GM19372 (cell line): ENCODE measurements at regions not wholly inside any gene's neighbourhood (a gene's known extent, or its start where the extent isn't known, plus 50 kb on each side); places are given as distances from the start of the nearest gene placed in this dataset.
"Not testable (repeated sequence)": the region's sequence is repeated elsewhere in the genome, so short reads cannot be mapped to it uniquely, and the experiment has no call there.

Source experiments
- ATAC-seq: cut with Tn5 transposase; IDR thresholded peaks from one replicate; pipeline ENCODE4 v1.9.1; 2021; ENCODE audit warnings: mild to moderate bottlenecking, low read depth, moderate library complexity; ENCODE audit not compliant: unreplicated experiment

- no peak for ATAC-seq
Observed at GRCh38 chr10:109218207-109218606, 705.1 kb downstream of the XPNPEP1 start.

DNA sequence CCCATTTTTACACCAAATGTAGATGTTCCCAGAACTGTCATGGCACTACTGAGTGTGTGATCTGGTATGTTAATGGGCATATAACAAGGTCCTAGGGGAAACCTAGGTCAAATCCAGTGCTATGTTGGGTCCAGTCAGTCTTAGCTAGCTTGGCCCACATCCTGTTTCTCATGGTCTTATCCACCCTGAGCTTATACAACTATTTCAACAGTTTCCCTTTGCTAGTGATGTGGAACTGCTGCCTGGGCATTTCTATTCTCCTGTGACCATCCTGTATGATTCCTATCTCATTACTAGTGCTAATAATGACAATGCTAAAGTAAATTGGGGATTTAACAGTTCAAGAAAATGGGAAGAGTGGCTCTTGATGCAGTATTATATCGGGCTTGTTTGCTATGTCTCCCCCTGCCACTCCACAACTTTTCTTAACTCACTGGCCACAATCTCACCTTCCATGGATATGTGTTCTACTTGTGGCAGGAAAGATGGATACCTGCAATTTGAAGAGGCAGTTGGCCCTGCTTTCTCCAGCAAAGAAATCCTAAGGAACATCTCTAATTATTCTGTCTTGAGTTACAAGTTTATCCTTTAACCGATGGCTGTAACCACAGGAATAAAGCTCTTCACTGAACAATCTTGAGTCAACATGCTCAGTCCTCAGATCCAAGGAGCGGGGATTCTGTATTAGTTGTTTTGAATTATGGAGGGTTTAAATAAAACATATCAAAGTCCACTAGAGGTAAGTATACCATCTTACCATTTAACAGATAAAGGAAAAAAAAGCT, 707.8 kb downstream of the XPNPEP1 start:
- ATAC-seq = no peak

DNA sequence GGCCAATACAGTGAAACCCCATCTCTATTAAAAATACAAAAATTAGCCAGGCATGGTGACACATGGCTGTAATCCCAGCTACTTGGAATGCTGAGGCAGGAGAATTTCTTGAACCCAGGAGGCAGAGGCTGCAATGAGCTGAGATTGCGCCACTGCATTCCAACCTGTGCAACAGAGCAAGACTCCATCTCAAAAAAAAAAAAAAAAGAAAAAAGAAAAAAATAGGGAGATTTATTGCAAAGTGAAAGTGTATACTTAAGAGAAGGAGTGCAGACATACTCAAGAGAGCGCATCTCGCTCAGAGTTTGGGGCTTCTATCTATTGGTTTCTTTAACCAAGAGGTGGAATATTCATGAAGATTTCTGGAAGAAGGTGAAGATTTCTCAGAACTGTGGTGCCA, 708.4 kb downstream of the XPNPEP1 start:
- ATAC-seq = not testable (repeated sequence)

DNA sequence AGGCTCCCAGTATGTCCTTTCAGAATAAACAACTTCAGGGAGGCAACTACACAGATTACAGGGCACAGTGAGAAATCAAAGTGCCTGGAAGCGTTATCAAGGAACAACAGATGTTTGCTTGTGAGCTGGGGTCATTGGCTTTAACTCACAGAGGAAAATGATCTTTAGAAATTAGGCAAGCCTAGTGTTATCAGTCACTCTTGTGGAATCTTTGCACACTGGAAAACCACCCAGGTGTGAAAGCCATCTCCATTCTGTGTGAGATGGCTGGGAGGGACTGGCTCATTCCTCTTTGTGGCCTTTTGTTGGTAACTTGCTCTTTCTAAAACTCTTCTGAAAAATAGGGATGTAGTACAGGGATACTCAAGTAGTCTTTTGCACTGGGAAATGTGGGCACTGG, 716.0 kb downstream of the XPNPEP1 start:
- no peak for ATAC-seq

DNA sequence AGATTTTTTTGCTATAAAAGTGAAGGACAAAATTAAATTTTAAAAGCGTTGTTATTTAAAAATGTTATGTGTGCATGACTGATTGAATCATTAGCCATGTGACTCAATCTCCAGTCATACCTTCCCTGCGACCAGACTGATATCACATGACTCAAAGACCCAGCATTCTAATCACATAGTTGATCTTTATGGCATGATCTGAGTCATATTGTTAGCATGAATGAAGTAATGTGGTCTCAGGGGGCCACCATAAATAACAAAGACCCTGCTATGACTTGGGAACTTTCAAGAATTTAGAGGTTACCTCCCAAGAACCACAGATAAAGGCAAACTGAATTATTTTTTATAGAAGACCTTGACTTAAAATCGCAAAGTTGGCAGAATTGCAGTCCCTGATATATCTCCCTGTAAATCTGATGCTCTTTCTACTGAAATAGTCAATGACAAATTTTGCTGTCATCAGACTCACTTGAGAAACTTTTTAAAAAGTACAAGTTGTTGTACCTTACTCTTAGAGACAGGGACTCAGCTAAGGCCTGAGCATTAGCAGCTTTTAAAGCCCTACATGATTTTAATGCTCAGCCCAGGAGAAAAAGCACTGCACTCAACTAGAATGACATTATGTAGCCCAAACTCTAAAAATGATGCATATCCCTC, 717.3 kb downstream of the XPNPEP1 start:
- ATAC-seq = no peak

GRCh38 chr10:109203646-109204353, 719.5 kb downstream of the XPNPEP1 start:
- ATAC-seq = no peak

GRCh38 chr10:109202111-109202510, 721.2 kb downstream of the XPNPEP1 start:
- ATAC-seq = no peak

DNA sequence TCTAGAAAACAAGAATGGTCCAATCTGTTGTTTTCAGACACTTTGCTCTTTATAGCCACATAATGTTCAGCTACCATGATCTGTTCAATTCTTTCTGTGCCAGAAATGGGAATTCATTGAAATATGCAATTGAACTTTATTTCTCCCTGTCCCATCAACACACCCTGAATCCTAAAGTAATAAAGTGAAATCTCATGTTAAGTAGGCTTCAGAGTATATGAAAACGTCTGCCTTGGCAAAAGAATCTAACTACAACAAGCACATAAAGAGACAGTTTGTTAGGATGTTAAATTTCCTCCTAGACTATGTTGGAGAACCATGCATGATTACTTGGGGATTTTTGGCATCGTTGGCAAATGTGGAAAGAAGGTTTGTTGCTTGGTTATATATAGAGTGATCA, 722.7 kb downstream of the XPNPEP1 start:
- no peak for ATAC-seq

DNA sequence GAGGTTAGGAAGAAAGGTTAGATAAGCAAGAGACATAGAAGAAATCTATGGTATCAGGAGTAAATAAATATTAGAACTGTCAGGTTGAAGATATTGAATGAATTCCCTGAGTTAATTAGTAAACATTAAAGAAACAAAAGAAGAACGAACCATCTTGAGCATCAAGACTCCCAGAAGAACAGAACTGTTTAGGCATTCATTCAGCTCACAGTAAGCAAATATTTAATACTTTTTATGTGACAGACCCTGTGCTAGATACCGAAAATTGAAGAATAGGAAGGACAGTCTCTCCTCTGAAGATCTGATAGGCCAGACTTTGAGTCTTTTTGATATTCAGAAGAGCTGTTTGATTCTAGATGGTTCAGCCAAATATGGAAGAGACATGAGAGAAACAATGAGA, 731.5 kb downstream of the XPNPEP1 start:
- ATAC-seq = no peak

- ATAC-seq = no peak
Observed at GRCh38 chr10:109191341-109191740, 732.0 kb downstream of the XPNPEP1 start.

DNA sequence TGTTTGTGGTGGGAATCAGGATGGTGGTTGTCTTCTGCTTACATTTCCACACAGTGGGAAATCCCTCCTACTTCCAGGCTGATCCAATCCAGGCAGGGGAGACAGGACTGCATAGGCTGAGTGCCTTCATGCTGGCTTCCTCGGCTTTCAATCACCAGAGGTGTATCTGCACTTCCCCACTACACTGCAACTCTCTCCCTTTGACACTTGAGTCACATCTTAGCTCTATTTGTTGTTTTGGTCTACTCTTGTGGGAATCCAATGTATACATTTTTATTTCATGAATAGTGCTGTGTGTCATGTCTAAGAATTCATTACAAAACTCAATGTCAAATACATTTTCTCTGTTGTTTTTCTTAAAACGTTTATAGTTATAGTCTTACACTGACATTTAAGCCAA, 735.6 kb downstream of the XPNPEP1 start:
- no peak for ATAC-seq

- ATAC-seq = no peak
Observed at GRCh38 chr10:109183366-109183765, 739.9 kb downstream of the XPNPEP1 start.

GRCh38 chr10:109178591-109178990, 744.7 kb downstream of the XPNPEP1 start:
- ATAC-seq = no peak

DNA sequence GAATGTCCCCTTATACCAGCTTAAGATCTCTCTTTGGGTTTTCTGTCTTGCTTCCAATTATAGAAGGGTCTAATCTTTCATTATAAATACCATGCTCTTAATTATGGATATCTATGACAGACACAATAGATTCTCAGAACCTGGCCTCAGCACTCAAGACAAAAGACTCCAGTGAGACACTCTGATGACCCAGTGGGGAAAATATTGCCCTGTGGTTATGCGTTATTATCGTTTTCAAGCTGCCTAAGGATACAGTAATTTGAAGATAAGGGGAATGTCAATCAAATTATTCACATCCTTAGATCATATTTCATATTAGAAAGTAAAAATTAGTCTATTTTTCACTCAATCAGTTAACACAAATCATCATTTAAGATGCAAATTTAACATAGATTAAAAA, 748.8 kb downstream of the XPNPEP1 start:
- ATAC-seq = no peak

- no peak for ATAC-seq
Observed at GRCh38 chr10:109173937-109174336, 749.4 kb downstream of the XPNPEP1 start.

GRCh38 chr10:109173121-109173520, 750.2 kb downstream of the XPNPEP1 start:
- no peak for ATAC-seq

- no peak for ATAC-seq
Observed at GRCh38 chr10:109166935-109167334, 756.4 kb downstream of the XPNPEP1 start.

DNA sequence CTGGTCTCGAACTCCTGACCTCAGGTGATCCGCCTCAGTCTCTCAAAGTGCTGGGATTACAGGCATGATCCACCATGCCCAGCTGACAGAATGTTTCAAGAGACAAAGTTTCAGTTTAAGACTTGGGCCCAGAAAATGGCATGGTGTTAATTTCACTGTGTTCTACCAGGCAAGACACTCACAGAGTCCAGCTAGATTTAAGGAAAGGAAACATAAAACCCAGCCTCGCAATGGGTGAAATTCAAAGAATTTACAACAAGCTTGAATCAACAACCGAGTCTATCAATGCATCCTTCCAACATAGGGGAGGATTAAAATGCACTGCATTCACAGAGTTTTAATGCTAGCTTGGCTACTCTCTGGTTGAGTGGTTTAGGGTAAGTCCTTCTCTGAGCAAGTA, 764.0 kb downstream of the XPNPEP1 start:
- no peak for ATAC-seq

- ATAC-seq = no peak
Observed at GRCh38 chr10:109156396-109156795, 766.9 kb downstream of the XPNPEP1 start.

GRCh38 chr10:109149666-109150350, 773.5 kb downstream of the XPNPEP1 start:
- ATAC-seq = no peak

DNA sequence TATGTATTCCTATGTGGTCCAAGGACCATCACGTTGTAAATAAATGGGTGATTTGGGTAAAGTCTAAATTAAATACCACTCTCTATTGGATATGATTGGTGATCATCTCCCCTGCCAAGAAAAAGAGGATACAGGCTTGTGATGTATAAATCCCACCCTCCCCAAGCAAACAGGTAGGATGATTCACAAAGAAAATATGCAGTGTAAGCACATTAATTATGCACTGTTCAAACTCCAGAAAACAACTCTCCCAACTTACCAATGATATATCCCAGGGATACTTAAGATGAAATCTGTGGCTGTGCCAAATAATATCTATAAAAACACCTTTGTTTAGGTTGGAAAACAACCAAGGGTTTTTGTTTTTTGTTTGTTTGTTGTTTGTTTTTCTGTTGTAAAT, 795.9 kb downstream of the XPNPEP1 start:
- ATAC-seq = no peak
